Left lung (tissue), 4 donors: ENCODE measurements at regions not wholly inside any gene's neighbourhood (a gene's known extent, or its start where the extent isn't known, plus 50 kb on each side); places are given as distances from the start of the nearest gene placed in this dataset.
"Not testable (repeated sequence)": the region's sequence is repeated elsewhere in the genome, so short reads cannot be mapped to it uniquely, and the experiment has no call there.

Experiments used
- ATAC-seq: fragments of 200-7000 bp; cut with Tn5 transposase; one replicate; pipeline ENCODE4 v1.9.1; 2020; ENCODE audit warnings: moderate library complexity
- DNase-seq, 4 donors: peaks; one replicate each; pipeline ENCODE4 v3.0.0-alpha.2; 2013 to 2020
- H3K27ac ChIP-seq, 2 donors: fragments of 200-600 bp; sonication (generic) in 1 of 2; one replicate each; pipeline versions ENCODE4 v1.5.0 to v1.8.0; 2020 to 2021
- H3K27me3 ChIP-seq, 2 donors: fragments of 200-600 bp; sonication (generic) in 1 of 2; one replicate each; pipeline versions ENCODE4 v1.5.0 to v1.8.0; 2020 to 2021
- H3K36me3 ChIP-seq, 2 donors: fragments of 200-600 bp; sonication (generic) in 1 of 2; one replicate each; pipeline versions ENCODE4 v1.5.0 to v1.8.0; 2020 to 2021
- H3K4me1 ChIP-seq, 2 donors: fragments of 200-600 bp; one replicate each; pipeline ENCODE4 v1.8.0; 2021
- H3K4me3 ChIP-seq, 2 donors: fragments of 200-600 bp; sonication (generic) in 1 of 2; one replicate each; pipeline versions ENCODE4 v1.5.0 to v1.8.0; 2020 to 2021; ENCODE audit warnings: mild to moderate bottlenecking in 1 of 2
- H3K9me3 ChIP-seq, 2 donors: fragments of 200-600 bp; sonication (generic) in 1 of 2; one replicate each; pipeline versions ENCODE4 v1.5.0 to v1.8.0; 2020 to 2021
- intact Hi-C, 2 donors: fragments of 100-400 bp; cut with DNase I; formaldehyde crosslinking; loops; one replicate each; pipeline versions ENCODE4 v1.11.2 to v1.14.2; 2022
- TF ChIP-seq, protein P1 (sequence below), 2 donors: fragments of 200-600 bp; sonication (generic) in 1 of 2; IDR thresholded peaks; one replicate each; pipeline versions ENCODE4 v1.5.0 to v1.8.0; 2021; ENCODE audit warnings: antibody characterized with exemption in 2 of 2
- donor health status: DM: no; HTN: yes; CAD: no.
- donor health status: DM: no; HTN: no; CAD: no.

DNA sequence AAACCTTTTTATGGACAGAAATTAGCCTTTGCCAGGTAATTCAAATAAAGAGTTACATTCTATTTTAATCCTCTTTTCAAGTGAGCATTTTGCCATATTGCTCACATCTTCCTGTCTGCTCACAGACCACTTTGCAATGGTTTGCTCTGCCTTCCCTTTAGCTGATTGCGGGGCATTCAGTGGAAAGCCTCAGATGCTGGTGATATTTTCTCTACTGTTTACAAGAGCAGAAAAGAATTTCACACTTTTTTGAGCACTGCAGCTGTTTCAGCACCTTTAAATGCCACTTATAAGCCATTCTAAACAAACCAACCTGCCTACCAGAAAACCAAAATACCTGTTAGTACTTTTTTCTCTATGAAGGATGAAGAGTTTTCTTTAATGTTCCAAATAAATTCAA, 195.7 kb upstream of the LRIG3 start:
- no peak overlapping the region for H3K4me3 ChIP-seq
- TF ChIP-seq, protein P1, sequence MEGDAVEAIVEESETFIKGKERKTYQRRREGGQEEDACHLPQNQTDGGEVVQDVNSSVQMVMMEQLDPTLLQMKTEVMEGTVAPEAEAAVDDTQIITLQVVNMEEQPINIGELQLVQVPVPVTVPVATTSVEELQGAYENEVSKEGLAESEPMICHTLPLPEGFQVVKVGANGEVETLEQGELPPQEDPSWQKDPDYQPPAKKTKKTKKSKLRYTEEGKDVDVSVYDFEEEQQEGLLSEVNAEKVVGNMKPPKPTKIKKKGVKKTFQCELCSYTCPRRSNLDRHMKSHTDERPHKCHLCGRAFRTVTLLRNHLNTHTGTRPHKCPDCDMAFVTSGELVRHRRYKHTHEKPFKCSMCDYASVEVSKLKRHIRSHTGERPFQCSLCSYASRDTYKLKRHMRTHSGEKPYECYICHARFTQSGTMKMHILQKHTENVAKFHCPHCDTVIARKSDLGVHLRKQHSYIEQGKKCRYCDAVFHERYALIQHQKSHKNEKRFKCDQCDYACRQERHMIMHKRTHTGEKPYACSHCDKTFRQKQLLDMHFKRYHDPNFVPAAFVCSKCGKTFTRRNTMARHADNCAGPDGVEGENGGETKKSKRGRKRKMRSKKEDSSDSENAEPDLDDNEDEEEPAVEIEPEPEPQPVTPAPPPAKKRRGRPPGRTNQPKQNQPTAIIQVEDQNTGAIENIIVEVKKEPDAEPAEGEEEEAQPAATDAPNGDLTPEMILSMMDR (IDR thresholded peaks at IDR 0.05) = no peak
- H3K27ac ChIP-seq = no peak overlapping the region
- intact Hi-C loops = no loop called here
- no peaks in the 10 kb centered on the region for H3K27me3 ChIP-seq
- no peak for ATAC-seq
- no peaks in the 10 kb centered on the region for H3K9me3 ChIP-seq
- DNase-seq = no peak
- H3K36me3 ChIP-seq = no peaks in the 10 kb centered on the region
- H3K4me1 ChIP-seq = no peaks in the 10 kb centered on the region

DNA sequence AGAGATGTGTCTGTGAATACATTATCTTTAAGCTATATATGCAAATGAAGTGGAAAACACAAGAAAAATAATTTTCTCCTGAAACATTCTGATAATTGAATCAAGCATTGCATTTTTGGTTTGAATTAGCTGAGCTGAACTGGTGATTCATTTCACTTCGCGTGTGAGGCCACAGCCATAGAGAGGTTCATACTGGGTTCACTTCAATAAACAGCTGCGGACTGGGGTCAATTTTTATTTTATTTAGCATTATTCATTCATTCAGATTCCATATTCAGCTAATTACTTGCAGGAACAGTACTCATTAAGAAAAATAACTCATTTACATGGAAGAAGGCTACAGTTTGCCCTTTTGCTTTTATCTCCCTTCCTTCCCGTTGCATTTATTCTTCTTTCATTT, 195.2 kb upstream of the LRIG3 start:
- TF ChIP-seq, protein P1 (IDR thresholded peaks at IDR 0.05) = no peak
- intact Hi-C loops = no loop called here
- no peaks in the 10 kb centered on the region for H3K36me3 ChIP-seq
- no peaks in the 10 kb centered on the region for H3K4me1 ChIP-seq
- H3K27me3 ChIP-seq = no peaks in the 10 kb centered on the region
- no peaks in the 10 kb centered on the region for H3K9me3 ChIP-seq
- H3K4me3 ChIP-seq = no peak overlapping the region
- ATAC-seq = no peak
- no peak for DNase-seq
- H3K27ac ChIP-seq = no peak overlapping the region

DNA sequence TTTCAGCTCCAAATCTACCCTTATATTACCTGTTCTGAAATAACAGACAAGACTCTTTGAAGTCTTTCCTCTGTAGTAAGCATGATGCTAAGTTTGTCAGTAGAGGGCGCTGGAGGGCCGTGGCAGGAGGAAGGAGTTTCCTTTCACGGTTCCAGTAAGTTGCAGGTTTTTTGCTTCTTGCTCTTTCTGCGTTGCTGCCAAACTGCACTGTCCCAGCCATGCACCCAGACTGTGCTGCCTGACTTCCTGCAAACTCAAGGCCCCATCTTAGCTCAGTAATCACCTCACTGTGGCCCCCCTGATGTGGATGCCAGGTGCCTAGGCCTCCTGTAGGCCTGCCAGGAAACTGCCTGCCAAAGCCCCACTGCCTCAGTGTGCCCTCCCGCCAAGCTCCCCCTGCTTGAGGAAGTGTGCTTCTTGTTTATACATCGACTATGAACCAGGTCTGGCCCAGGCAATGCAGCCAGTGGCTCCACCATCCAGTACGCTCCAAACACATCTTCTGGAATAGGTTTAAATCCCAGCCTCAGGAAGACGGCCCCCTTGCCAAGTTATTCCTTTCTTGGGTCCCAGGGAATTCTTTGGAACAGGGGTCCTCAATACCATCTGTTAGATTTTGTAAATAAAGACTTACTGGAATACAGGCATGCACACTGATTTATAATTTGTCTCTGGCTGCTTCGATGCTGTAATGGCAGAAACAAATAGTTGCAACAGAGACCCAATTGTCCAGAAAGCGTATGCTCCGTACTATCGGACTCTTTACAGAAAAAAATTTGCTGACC, 193.7 kb upstream of the LRIG3 start:
- no peaks in the 10 kb centered on the region for H3K9me3 ChIP-seq
- no peak overlapping the region for H3K27ac ChIP-seq
- DNase-seq = peak; percentile 62 to 86 (median 64)
- intact Hi-C loops = loop anchor here in 1 of 2 donors (5.0 kb wide), 1 partner anchor 38 kb away; no protein-coding TSS in a partner anchor
- H3K36me3 ChIP-seq = no peaks in the 10 kb centered on the region
- H3K4me1 ChIP-seq = no peaks in the 10 kb centered on the region
- TF ChIP-seq, protein P1 (IDR thresholded peaks at IDR 0.05) = peak; percentile 48 to 76
- H3K4me3 ChIP-seq = no peak overlapping the region
- peak; percentile 94 for ATAC-seq
- no peaks in the 10 kb centered on the region for H3K27me3 ChIP-seq

DNA sequence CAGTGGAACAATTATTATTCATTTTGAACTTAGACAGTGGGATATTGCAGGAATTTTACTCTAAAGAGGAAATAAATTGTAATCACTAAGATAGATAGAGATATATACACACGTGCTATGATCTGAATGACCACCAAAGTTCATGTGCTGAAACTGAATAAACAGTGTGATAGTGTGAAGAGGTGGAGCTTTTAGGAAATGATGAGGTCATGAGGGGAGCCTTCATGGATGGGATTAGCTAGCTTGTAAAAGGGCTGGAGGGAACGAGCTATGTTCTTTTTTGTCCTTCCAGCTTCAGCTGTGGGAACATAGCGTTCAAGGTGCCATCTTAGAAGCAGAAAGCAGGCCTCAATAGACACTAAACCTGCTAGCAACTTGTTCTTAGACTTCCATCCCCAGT, 191.5 kb upstream of the LRIG3 start:
- TF ChIP-seq, protein P1 (IDR thresholded peaks at IDR 0.05) = no peak
- no peak for DNase-seq
- no peaks in the 10 kb centered on the region for H3K4me1 ChIP-seq
- ATAC-seq = no peak
- H3K27ac ChIP-seq = no peak overlapping the region
- H3K4me3 ChIP-seq = no peak overlapping the region
- no peaks in the 10 kb centered on the region for H3K27me3 ChIP-seq
- H3K36me3 ChIP-seq = no peaks in the 10 kb centered on the region
- no peaks in the 10 kb centered on the region for H3K9me3 ChIP-seq
- intact Hi-C loops = loop anchor here in 1 of 2 donors (5.0 kb wide), 1 partner anchor 40 kb away; no protein-coding TSS in a partner anchor

DNA sequence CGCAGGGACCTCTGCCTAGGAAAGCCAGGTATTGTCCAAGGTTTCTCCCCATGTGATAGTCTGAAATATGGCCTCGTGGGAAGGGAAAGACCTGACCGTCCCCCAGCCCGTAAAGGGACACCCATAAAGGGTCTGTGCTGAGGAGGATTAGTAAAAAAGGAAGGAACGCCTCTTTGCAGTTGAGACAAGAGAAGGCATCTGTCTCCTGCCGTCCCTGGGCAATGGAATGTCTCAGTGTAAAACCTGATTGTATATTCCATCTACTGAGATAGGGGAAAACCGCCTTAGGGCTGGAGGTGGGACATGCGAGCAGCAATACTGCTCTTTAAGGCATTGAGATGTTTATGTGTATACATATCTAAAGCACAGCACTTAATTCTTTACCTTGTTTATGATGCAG, 188.2 kb upstream of the LRIG3 start:
- H3K27me3 ChIP-seq, H3K4me3 ChIP-seq, H3K27ac ChIP-seq, H3K9me3 ChIP-seq, H3K4me1 ChIP-seq, ATAC-seq, DNase-seq, H3K36me3 ChIP-seq, intact Hi-C loops: not testable (repeated sequence)

DNA sequence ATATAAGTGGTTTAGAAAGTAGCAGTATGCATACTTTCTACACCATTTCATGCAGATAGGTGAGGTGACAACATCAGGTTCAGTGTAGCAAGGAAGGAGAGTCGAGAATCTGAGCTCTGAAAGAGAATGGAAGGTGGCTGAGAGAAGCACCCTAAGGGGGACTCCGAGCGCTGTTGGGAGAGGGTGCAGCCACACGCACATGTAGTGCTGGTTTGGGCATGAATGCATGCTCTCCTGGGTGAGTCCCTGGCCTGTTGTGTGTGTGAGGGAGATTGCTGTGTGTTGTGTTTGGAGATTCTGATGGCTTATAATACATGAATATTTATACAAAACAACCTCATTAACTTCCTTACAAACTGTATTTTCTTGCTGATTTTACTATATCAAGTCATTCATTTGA, 180.3 kb upstream of the LRIG3 start:
- no peaks in the 10 kb centered on the region for H3K36me3 ChIP-seq
- H3K27ac ChIP-seq = no peak overlapping the region
- ATAC-seq (no peak), DNase-seq (peak in 1 of 4 donors; percentile 13)
- intact Hi-C loops = no loop called here
- no peak overlapping the region for H3K4me3 ChIP-seq
- H3K27me3 ChIP-seq = no peaks in the 10 kb centered on the region
- H3K9me3 ChIP-seq = no peaks in the 10 kb centered on the region
- H3K4me1 ChIP-seq = no peaks in the 10 kb centered on the region
- TF ChIP-seq, protein P1 (IDR thresholded peaks at IDR 0.05) = no peak
